Effector memory CD8-positive, alpha-beta T cell (primary cell): ENCODE measurements at regions not wholly inside any gene's neighbourhood (a gene's known extent, or its start where the extent isn't known, plus 50 kb on each side); places are given as distances from the start of the nearest gene placed in this dataset.
"Not testable (repeated sequence)": the region's sequence is repeated elsewhere in the genome, so short reads cannot be mapped to it uniquely, and the experiment has no call there.

ENCODE experiments used
- ATAC-seq: fragments of 150-1000 bp; cut with Tn5 transposase; replicated peaks from 2 replicates; pipeline ENCODE4 v1.10.0; 2021; ENCODE audit warnings: mild to moderate bottlenecking, moderate library complexity
- DNase-seq, 3 experiments: peaks; one replicate each; pipeline ENCODE4 v3.0.0; 2021
- H3K27ac Mint-ChIP-seq, 2 donors: one replicate each; pipeline ENCODE4 v1.8.0; 2022; ENCODE audit warnings: mild to moderate bottlenecking in 2 of 2, mixed read lengths in 2 of 2, moderate library complexity in 2 of 2
- H3K27me3 Mint-ChIP-seq, 2 donors: one replicate each; pipeline ENCODE4 v1.8.0; 2022; ENCODE audit warnings: mixed read lengths in 2 of 2
- H3K36me3 Mint-ChIP-seq: one replicate; pipeline ENCODE4 v1.8.0; 2022; ENCODE audit warnings: mild to moderate bottlenecking, moderate library complexity, mixed read lengths; ENCODE audit not compliant: insufficient read depth
- H3K4me1 Mint-ChIP-seq, 2 donors: one replicate each; pipeline ENCODE4 v1.8.0; 2022; ENCODE audit warnings: low read depth in 2 of 2, mixed read lengths in 2 of 2
- H3K4me3 Mint-ChIP-seq, 2 donors: one replicate each; pipeline ENCODE4 v1.8.0; 2022; ENCODE audit warnings: mild to moderate bottlenecking in 2 of 2, mixed read lengths in 2 of 2, moderate library complexity in 2 of 2
- H3K9me3 Mint-ChIP-seq, 2 donors: one replicate each; pipeline ENCODE4 v1.8.0; 2022; ENCODE audit warnings: mixed read lengths in 2 of 2

DNA sequence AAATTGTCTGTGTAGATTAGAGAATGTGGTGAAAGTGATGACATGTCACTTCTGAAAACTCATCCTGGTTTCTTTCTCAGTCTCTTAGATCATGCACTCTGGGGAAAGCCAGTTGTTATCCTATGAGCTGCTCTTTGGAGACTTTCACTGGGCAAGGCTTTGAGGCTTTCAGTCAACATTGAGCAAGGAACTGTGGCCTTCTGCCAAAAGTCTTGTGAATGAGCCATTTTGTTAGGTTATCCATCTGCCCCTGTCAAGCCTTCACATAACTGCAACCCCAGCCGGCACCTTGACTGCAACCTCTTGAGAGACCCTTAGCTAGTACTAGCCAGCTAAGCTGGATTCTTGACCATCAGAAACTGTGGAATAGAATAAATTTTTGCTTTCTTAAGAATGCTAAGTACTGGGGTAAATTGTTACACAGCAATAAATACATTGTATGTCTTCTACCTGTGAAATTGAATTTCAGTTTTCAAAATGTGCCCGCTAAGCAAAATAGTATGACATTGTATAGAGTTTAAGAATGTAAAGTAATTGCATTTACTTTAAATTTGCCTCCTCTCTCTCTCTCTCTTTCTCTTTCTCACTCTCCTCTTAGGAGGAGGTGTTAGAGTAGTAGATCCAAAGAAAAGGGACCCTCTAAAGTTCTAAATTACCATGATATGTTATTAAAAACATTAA, 1273.0 kb downstream of the RAPGEF2 start:
- no peak overlapping the region for H3K4me3 Mint-ChIP-seq
- no peaks in the 10 kb centered on the region for H3K27me3 Mint-ChIP-seq
- no peak overlapping the region for H3K27ac Mint-ChIP-seq
- no peaks in the 10 kb centered on the region for H3K4me1 Mint-ChIP-seq
- ATAC-seq (no peak), DNase-seq (no peak)
- no peaks in the 10 kb centered on the region for H3K36me3 Mint-ChIP-seq
- H3K9me3 Mint-ChIP-seq, result peaks cover 0 to 5% of the 10 kb centered on the region in 2 donors

DNA sequence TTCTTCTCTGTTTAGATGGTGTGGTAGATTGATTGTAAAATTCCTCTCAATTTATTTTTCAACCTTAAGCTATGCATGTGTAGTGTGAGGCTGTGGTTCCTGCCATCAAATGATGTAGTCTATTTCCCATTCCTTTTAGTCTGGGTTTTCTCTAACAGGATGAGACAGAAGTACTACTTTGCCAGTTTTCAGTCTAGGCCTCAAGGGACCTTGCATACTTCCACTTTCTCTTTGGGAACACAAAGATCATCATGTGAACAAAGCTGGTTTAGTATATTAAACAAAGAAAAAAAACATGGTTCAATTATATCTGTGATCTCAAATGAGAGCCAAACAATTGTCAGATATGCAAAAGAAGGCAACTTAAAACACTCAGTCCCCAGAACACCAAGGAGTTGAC, 1284.0 kb downstream of the RAPGEF2 start:
- DNase-seq (no peak), ATAC-seq (no peak)
- peaks cover 7 to 18% of the 10 kb centered on the region in 2 donors for H3K9me3 Mint-ChIP-seq
- no peak overlapping the region for H3K4me3 Mint-ChIP-seq
- H3K4me1 Mint-ChIP-seq, result no peaks in the 10 kb centered on the region
- H3K27ac Mint-ChIP-seq, result no peak overlapping the region
- H3K36me3 Mint-ChIP-seq, result no peaks in the 10 kb centered on the region
- no peaks in the 10 kb centered on the region for H3K27me3 Mint-ChIP-seq

DNA sequence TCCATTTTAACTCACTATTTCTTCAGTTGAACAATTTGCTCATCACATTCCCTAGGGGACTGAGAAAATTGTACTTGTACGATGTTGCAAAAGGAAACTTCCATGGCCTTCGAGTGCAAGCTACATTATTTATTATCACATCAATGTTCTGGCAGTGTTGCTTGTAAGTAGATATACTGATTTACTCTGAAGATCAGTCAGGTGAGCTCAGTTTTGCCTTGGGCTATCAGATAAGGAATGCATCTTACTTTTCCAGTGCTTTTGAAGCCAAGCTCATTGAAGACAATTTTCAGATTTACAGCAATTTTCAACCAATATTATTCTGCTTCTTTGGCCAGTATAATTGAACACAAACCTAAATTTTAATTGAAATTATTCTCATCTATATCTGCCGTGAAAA, 1296.9 kb downstream of the RAPGEF2 start:
- H3K27ac Mint-ChIP-seq, result no peak overlapping the region
- H3K9me3 Mint-ChIP-seq, result peaks cover 5 to 20% of the 10 kb centered on the region in 2 donors
- DNase-seq (no peak), ATAC-seq (no peak)
- no peak overlapping the region for H3K4me3 Mint-ChIP-seq
- H3K27me3 Mint-ChIP-seq, result no peaks in the 10 kb centered on the region
- no peaks in the 10 kb centered on the region for H3K36me3 Mint-ChIP-seq
- no peaks in the 10 kb centered on the region for H3K4me1 Mint-ChIP-seq

DNA sequence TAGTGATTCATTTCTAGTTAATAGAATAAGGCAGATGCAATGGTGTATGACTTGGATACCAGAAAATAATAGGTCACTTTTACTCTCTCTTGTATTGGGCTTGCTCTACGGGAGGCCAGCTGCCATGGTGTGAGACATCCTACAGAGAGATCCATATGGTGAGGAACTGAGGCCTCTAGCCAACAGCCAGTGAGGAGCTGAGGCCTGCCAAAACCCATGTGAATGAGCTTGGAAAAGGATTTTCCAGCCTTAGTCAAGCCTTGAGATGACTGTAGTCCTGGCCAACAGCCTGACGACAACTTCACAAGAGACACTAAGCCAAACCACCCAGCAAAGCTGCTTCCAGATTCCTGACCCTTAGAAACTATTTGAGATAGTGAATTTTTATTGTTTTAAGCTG, 1300.2 kb downstream of the RAPGEF2 start:
- Mint-ChIP-seq H3K9me3 (peaks cover 7 to 13% of the 10 kb centered on the region in 2 donors), H3K4me3 (no peak overlapping the region), H3K27me3 (no peaks in the 10 kb centered on the region), H3K36me3 (no peaks in the 10 kb centered on the region), H3K27ac (no peak overlapping the region), H3K4me1 (no peaks in the 10 kb centered on the region)
- DNase-seq, result no peak
- no peak for ATAC-seq

DNA sequence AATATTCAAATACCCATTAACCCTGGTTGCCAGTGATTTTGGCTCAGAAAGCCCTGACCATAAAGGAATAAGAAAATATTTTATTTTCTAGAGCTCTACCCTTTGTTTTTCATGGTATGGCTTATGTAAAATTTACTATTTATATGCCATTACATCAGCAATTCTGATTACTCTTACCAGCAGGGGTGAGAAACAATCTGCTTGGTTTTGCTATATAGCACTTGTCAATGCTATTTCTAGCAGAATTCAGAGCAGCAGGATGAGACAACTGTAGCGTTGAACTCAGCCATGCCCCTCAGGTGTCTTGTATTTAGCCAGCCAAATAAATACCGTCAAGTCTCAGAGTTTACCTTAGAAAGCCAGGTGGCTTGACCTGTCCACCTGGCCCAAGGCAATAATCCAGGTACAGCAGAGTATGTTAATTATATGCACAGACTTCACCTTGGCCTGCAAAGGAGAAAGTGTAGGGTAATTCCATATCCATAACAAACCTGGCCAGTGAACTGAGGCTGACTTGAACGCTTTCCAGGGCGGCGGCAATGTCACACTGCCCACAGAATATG, 1303.5 kb downstream of the RAPGEF2 start:
- H3K27me3 Mint-ChIP-seq, result no peaks in the 10 kb centered on the region
- H3K4me1 Mint-ChIP-seq, result no peaks in the 10 kb centered on the region
- H3K36me3 Mint-ChIP-seq, result no peaks in the 10 kb centered on the region
- no peak overlapping the region for H3K27ac Mint-ChIP-seq
- H3K4me3 Mint-ChIP-seq, result no peak overlapping the region
- no peak for DNase-seq
- ATAC-seq, result no peak
- H3K9me3 Mint-ChIP-seq, result peaks cover 7 to 9% of the 10 kb centered on the region in 2 donors

DNA sequence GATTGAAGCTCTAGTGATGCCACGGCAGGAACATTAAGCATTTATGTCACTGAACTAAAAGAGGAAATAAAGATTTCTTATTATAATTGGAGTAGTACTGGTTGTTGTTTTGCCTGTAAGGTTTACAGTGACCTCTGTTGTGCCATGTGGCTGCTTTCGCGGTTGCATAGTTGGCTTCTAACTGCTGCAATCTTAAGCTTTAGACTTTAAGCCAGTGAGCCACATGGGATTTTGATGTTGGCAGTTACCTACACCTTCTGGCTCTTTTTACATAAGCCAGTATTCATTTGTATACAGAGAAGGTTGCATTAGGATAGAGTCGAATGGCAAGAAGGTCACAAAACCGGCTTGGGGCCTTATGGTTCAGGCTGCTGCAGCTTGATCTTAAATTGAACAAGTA, 1311.6 kb downstream of the RAPGEF2 start:
- no peaks in the 10 kb centered on the region for H3K36me3 Mint-ChIP-seq
- no peak overlapping the region for H3K27ac Mint-ChIP-seq
- no peaks in the 10 kb centered on the region for H3K4me1 Mint-ChIP-seq
- no peak for DNase-seq
- no peak overlapping the region for H3K4me3 Mint-ChIP-seq
- H3K9me3 Mint-ChIP-seq, result peaks cover 0 to 8% of the 10 kb centered on the region in 2 donors
- ATAC-seq, result no peak
- H3K27me3 Mint-ChIP-seq, result no peaks in the 10 kb centered on the region

DNA sequence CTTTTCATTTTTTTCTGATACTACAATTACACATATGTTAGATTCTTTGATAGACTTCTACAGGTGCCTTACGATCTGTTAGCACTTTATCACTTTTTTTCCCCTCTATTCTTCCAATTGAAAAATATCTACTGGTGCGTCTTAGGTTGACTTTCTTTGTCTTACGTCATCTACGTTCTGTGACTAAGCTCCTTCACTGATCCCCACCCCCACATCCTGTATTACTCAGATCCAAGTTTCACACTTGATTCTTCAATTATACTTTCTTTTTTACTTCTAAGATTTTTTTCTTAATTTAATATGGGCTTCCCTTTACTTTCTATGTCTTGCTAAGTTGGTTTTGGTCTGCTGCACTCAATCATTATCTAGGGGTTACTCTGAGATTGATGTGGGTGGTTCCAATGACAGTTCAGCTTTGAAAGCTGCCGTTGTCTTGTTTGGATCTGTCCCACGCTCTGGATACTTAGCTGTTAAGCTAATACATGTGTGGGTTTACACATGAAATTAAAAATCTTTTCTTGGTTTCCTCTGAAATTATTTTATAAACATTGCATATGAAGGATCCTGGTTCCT, 1321.1 kb downstream of the RAPGEF2 start:
- Mint-ChIP-seq H3K9me3 (peaks cover 0 to 2% of the 10 kb centered on the region in 2 donors), H3K4me1 (no peaks in the 10 kb centered on the region), H3K36me3 (no peaks in the 10 kb centered on the region), H3K27ac (no peak overlapping the region), H3K27me3 (no peaks in the 10 kb centered on the region), H3K4me3 (no peak overlapping the region)
- DNase-seq (no peak), ATAC-seq (no peak)

DNA sequence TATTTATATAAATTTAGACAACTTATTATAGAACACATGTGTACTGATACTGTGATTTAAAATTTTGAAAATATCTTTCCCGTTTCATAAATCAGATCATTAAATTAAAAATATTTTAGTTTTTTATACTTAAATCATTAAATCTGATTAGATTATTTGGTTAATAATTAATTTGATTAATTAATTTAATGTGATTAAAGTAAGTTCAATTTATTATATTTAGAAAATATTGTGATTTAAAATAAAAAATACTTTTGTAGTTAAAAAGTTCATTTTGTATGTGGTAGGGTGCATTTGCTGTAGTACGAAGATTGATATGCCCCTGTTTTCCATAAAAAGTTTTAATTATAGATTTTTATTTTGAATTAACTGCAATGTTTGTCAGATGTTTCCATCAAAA, 1323.4 kb downstream of the RAPGEF2 start:
- Mint-ChIP-seq H3K36me3 (no peaks in the 10 kb centered on the region), H3K27ac (no peak overlapping the region)

DNA sequence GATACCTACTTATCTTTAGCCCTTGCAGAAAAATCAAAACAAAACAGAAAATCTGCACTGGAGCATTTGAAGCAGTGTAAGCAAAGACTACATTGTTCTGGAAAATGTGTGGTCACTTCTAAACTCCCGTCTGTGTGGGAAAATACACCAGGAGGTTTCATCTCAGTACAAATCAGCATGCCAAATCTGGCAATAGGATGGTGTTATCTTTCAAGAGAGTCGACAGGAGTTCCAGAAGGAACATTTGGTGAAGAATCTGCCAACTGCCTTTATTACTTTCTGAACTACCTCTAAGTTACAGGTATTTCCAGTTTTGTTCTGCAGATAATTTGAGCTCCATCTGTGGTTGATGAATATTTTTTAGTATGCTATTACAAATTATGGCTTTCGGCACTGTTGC, 1348.0 kb downstream of the RAPGEF2 start:
- Mint-ChIP-seq H3K36me3 (no peaks in the 10 kb centered on the region), H3K4me3 (no peak overlapping the region), H3K27ac (no peak overlapping the region), H3K27me3 (no peaks in the 10 kb centered on the region), H3K4me1 (no peaks in the 10 kb centered on the region), H3K9me3 (peaks cover 12 to 19% of the 10 kb centered on the region in 2 donors)
- ATAC-seq (no peak), DNase-seq (no peak)

More for the DNA sequence above, 1323.4 kb downstream of the RAPGEF2 start:
- Mint-ChIP-seq H3K27me3 (no peaks in the 10 kb centered on the region), H3K4me3 (no peak overlapping the region), H3K9me3 (peaks cover 0 to 2% of the 10 kb centered on the region in 2 donors), H3K4me1 (no peaks in the 10 kb centered on the region)
- ATAC-seq (no peak), DNase-seq (no peak)

DNA sequence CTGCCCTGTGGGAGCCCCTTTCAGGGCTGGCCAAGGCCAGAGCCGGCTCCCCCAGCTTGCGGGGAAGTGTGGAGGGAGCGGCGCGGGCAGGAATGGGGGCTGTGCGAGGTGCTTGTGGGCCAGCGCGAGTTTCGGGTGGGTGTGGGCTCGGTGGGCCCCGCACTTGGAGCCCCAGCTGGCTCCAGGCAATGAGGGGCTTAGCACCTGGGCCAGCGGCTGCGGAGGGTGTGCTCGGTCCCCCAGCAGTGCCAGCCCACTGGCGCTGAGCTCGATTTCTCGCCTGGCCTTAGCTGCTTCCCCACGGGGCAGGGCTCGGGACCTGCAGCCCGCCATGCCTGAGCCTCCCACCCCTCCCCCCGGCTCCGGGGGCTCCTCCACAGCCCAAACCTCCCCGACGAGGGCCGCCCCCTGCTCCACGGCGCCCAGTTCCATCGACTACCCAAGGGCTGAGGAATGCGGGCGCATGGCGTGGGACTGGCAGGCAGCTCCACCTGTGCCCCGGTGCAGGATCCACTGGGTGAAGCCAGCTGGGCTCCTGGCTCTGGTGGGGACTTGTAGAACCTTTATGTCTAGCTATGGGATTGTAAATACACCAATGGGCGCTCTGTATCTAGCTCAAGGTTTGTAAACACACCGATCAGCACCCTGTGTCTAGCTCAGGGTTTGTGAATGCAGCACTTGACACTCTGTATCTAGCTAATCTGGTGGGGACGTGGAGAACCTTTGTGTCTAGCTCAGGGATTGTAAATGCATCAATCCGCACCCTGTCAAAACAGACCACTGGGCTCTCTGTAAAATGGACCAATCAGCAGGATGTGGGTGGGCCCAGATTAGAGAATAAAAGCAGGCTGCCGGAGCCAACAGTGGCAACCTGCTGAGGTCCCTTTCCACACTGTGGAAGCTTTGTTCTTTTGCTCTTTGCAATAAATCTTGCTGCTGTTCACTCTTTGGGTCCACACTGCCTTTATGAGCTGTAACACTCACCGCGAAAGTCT, 1379.1 kb downstream of the RAPGEF2 start:
- H3K27ac Mint-ChIP-seq, ATAC-seq: not testable (repeated sequence)

DNA sequence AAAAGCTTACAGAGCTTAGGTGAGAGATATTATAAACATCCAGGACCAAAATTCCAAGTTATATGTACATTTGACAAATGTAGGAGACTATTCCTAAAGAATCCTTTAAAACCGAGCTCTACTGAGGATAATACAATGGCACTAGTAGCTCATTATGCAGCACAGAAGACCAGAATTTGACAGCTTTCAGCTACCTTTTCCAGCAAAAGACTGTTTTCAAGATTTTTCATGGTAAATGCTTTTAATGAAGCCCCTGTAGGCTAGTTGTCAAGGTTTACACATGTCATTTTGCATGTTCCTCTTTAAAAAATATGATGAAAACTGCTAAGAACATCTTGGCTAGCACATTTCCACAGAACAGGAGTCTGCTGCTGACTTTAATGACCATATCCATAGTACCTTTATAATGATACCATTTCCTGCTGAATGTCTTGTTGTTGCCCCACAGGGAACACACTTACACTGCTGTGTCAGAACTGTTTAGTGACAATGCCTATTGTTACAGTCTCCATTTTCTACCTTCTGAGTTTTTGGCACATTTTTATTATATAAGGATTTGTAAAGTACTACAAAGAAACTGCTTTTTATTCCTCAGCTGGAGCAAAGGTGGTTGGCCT, 1382.3 kb downstream of the RAPGEF2 start:
- no peaks in the 10 kb centered on the region for H3K27me3 Mint-ChIP-seq
- H3K4me3 Mint-ChIP-seq, result no peak overlapping the region
- H3K27ac Mint-ChIP-seq, result no peak overlapping the region
- no peaks in the 10 kb centered on the region for H3K4me1 Mint-ChIP-seq
- DNase-seq (no peak), ATAC-seq (no peak)
- no peaks in the 10 kb centered on the region for H3K36me3 Mint-ChIP-seq
- H3K9me3 Mint-ChIP-seq, result peaks cover 16 to 18% of the 10 kb centered on the region in 2 donors

More for the DNA sequence above, 1379.1 kb downstream of the RAPGEF2 start:
- H3K4me1 Mint-ChIP-seq, H3K4me3 Mint-ChIP-seq, DNase-seq, H3K36me3 Mint-ChIP-seq, H3K27me3 Mint-ChIP-seq: not testable (repeated sequence)
- H3K9me3 Mint-ChIP-seq, result peaks cover 16 to 17% of the 10 kb centered on the region in 2 donors

DNA sequence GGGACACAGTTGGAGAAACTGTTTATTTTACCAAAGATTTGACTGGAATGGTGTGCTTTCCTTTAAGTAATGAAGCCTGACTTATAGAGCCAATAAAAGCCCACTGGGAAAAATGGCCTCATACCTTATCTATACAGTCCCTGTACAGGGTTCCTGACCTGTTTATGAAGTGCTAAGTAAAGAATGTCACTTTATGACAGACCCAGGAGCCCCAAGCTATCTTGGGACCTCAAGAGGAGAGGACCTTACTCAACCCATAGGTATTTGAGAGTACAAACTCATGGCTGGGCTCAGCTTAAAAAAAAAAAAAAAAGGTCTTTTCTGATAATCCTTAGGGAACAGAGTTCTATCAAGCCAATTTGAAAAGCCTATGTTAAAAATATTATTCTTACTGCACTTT, 1389.3 kb downstream of the RAPGEF2 start:
- no peak for ATAC-seq
- Mint-ChIP-seq H3K36me3 (no peaks in the 10 kb centered on the region), H3K27me3 (no peaks in the 10 kb centered on the region), H3K4me1 (no peaks in the 10 kb centered on the region), H3K9me3 (peaks cover 6 to 12% of the 10 kb centered on the region in 2 donors), H3K27ac (no peak overlapping the region), H3K4me3 (no peak overlapping the region)
- no peak for DNase-seq

DNA sequence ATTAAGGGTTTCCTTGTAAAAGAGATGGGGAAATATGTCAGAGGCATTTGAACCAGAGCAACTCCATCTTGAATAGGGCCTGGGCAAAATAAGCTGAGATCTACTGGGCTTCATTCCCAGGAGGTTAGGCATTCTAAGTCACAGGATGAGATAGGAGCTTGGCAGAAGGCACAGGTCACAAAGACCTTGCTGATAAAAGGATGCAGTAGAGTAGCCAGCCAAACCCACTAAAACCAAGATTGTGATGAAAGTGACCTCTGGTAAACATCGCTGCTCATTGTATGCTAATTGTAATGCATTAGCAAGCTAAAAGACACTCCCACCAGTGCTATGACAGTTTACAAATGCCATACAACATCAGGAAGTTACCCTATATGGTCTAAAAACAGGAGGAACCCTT, 1390.3 kb downstream of the RAPGEF2 start:
- no peak overlapping the region for H3K4me3 Mint-ChIP-seq
- no peaks in the 10 kb centered on the region for H3K27me3 Mint-ChIP-seq
- no peak overlapping the region for H3K27ac Mint-ChIP-seq
- no peak for ATAC-seq
- no peaks in the 10 kb centered on the region for H3K36me3 Mint-ChIP-seq
- no peaks in the 10 kb centered on the region for H3K4me1 Mint-ChIP-seq
- H3K9me3 Mint-ChIP-seq, result peaks cover 6 to 12% of the 10 kb centered on the region in 2 donors
- no peak for DNase-seq
